H1 (cell line): ENCODE measurements at regions not wholly inside any gene's neighbourhood (a gene's known extent, or its start where the extent isn't known, plus 50 kb on each side); places are given as distances from the start of the nearest gene placed in this dataset.

ENCODE experiments used
- CTCF ChIA-PET: fragments of 300-600 bp; sonication (Branson Sonifier 250); formaldehyde crosslinking; loops from one replicate; lab custom pipeline; 2021; ENCODE audit not compliant: partially characterized antibody; lab: Charles Lee
- POLR2A ChIA-PET: fragments of 300-600 bp; sonication (Branson Sonifier 250); formaldehyde crosslinking; loops from one replicate; lab custom pipeline; 2021; ENCODE audit warnings: inconsistent platforms; ENCODE audit not compliant: partially characterized antibody; lab: Charles Lee
- DNase-seq, 2 experiments: peaks; one replicate each; pipeline versions ENCODE4 v3.0.0 to v3.0.0-alpha.2; 2010 to 2022; ENCODE audit warnings: low spot score in 2 of 2, low read depth in 1 of 2, mixed read lengths in 1 of 2
- FAIRE-seq: peaks from 2 replicates; lab custom pipeline; 2011; peaks lifted over from hg19 to GRCh38; lab: Jason Lieb, UNC
- H2AFZ ChIP-seq: 2 replicates; pipeline ENCODE4 v1.8.1; 2012; ENCODE audit warnings: low read length, inconsistent platforms
- H2AK5ac ChIP-seq: 2 replicates; pipeline ENCODE4 v1.6.1; 2013; ENCODE audit warnings: low read depth, low read length
- H2BK120ac ChIP-seq: replicated peaks from 2 replicates; pipeline ENCODE3; 2013; ENCODE audit warnings: low read depth, low read length, inconsistent platforms
- H2BK12ac ChIP-seq: 2 replicates; pipeline ENCODE4 v1.6.1; 2013; ENCODE audit warnings: low read depth, low read length
- H2BK15ac ChIP-seq: 2 replicates; pipeline ENCODE4 v1.6.1; 2013; ENCODE audit warnings: low read length
- H2BK20ac ChIP-seq: 2 replicates; pipeline ENCODE4 v1.6.1; 2013; ENCODE audit warnings: low read length
- H2BK5ac ChIP-seq: 2 replicates; pipeline ENCODE4 v1.6.1; 2013; ENCODE audit warnings: low read depth, low read length
- H3K14ac ChIP-seq: 2 replicates; pipeline ENCODE4 v1.6.1; 2013; ENCODE audit warnings: inconsistent platforms; ENCODE audit not compliant: insufficient read length
- H3K18ac ChIP-seq: 2 replicates; pipeline ENCODE4 v1.6.1; 2013; ENCODE audit warnings: low read length; ENCODE audit errors: extremely low read depth
- H3K23ac ChIP-seq: 2 replicates; pipeline ENCODE4 v1.6.1; 2013; ENCODE audit warnings: inconsistent platforms; ENCODE audit not compliant: insufficient read length
- H3K23me2 ChIP-seq: 2 replicates; pipeline ENCODE4 v1.6.1; 2013; ENCODE audit warnings: low read depth, low read length
- H3K27ac ChIP-seq: 2 replicates; pipeline ENCODE4 v1.6.1; 2011; ENCODE audit warnings: low read depth, low read length, inconsistent platforms
- H3K27me3 ChIP-seq, 4 experiments: replicated peaks in 1 of 4; 1 replicate in 1 of 4; 2 replicates in 3 of 4; pipeline versions ENCODE4 v1.6.1 to v1.8.1; 2011 to 2013; ENCODE audit warnings: low read length in 3 of 4, mild to moderate bottlenecking in 3 of 4, inconsistent platforms in 2 of 4, mixed read lengths in 2 of 4, moderate library complexity in 1 of 4; ENCODE audit not compliant: control insufficient read depth in 3 of 4, insufficient read depth in 3 of 4; ENCODE audit errors: extremely low read depth in 1 of 4
- H3K36me3 ChIP-seq, 4 experiments: 2 replicates each; pipeline versions ENCODE4 v1.6.1 to v1.8.1; 2011 to 2013; ENCODE audit warnings: mild to moderate bottlenecking in 4 of 4, low read length in 3 of 4, moderate library complexity in 2 of 4, control low read depth in 1 of 4, inconsistent platforms in 1 of 4; ENCODE audit not compliant: insufficient read depth in 4 of 4, control insufficient read depth in 2 of 4
- H3K4ac ChIP-seq: replicated peaks from 2 replicates; pipeline ENCODE3; 2013; ENCODE audit warnings: low read length, low read depth, mixed read lengths, inconsistent platforms; ENCODE audit not compliant: insufficient read length
- H3K4me1 ChIP-seq, 4 experiments: replicated peaks in 1 of 4; 1 replicate in 1 of 4; 2 replicates in 3 of 4; pipeline versions ENCODE4 v1.6.1 to v1.8.1; 2011 to 2013; ENCODE audit warnings: low read length in 3 of 4, inconsistent platforms in 2 of 4, mixed read lengths in 1 of 4; ENCODE audit not compliant: insufficient read depth in 4 of 4, control insufficient read depth in 3 of 4
- H3K4me2 ChIP-seq, 2 experiments: 2 replicates each; pipeline versions ENCODE4 v1.6.1 to v1.8.1; 2011 to 2013; ENCODE audit warnings: low read depth in 2 of 2, low read length in 2 of 2, control low read depth in 1 of 2, inconsistent platforms in 1 of 2, mild to moderate bottlenecking in 1 of 2; ENCODE audit not compliant: insufficient read depth in 1 of 2
- H3K4me3 ChIP-seq, 4 experiments: fragments of 200-600, 300-600 bp in 1 of 4; sonication (generic), shearing (Covaris generic), sonication (Bioruptor Twin) in 1 of 4; 2 replicates each; pipeline versions ENCODE4 v1.5.1 to v1.8.1; 2011 to 2016; ENCODE audit warnings: low read length in 4 of 4, low read depth in 3 of 4, control low read depth in 2 of 4, inconsistent platforms in 2 of 4, mild to moderate bottlenecking in 2 of 4, mixed read lengths in 1 of 4, moderate library complexity in 1 of 4; ENCODE audit not compliant: insufficient read depth in 2 of 4; ENCODE audit errors: extremely low read depth in 1 of 4
- H3K56ac ChIP-seq: replicated peaks from 2 replicates; pipeline ENCODE3; 2013; ENCODE audit warnings: low read depth, mild to moderate bottlenecking, mixed read lengths, low read length, inconsistent platforms; ENCODE audit not compliant: insufficient read length
- H3K79me1 ChIP-seq: 2 replicates; pipeline ENCODE4 v1.6.1; 2013; ENCODE audit warnings: low read depth, low read length, control low read depth
- H3K79me2 ChIP-seq, 2 experiments: 2 replicates each; pipeline versions ENCODE4 v1.6.1 to v1.8.1; 2012 to 2013; ENCODE audit warnings: low read length in 2 of 2, mild to moderate bottlenecking in 2 of 2, inconsistent platforms in 1 of 2; ENCODE audit not compliant: insufficient read depth in 2 of 2, control insufficient read depth in 1 of 2
- H3K9ac ChIP-seq, 4 experiments: replicated peaks in 1 of 4; 1 replicate in 1 of 4; 2 replicates in 3 of 4; pipeline versions ENCODE4 v1.6.1 to v1.8.1; 2011 to 2013; ENCODE audit warnings: low read depth in 3 of 4, low read length in 3 of 4, control low read depth in 2 of 4, mild to moderate bottlenecking in 2 of 4, moderate library complexity in 2 of 4, inconsistent platforms in 1 of 4; ENCODE audit errors: extremely low read depth in 1 of 4
- H3K9me3 ChIP-seq, 2 experiments: 2 replicates each; pipeline versions ENCODE4 v1.6.1 to v1.8.1; 2012 to 2013; ENCODE audit warnings: mild to moderate bottlenecking in 2 of 2, moderate library complexity in 2 of 2, control low read depth in 1 of 2, inconsistent platforms in 1 of 2, low read depth in 1 of 2, low read length in 1 of 2, mixed read lengths in 1 of 2; ENCODE audit not compliant: insufficient read depth in 2 of 2
- H4K20me1 ChIP-seq, 2 experiments: replicated peaks in 1 of 2; 2 replicates each; pipeline versions ENCODE3 to v1.8.1; 2011 to 2013; ENCODE audit warnings: inconsistent platforms in 2 of 2, low read length in 2 of 2, mild to moderate bottlenecking in 1 of 2; ENCODE audit not compliant: insufficient read depth in 2 of 2, control insufficient read depth in 1 of 2
- H4K5ac ChIP-seq: 2 replicates; pipeline ENCODE4 v1.6.1; 2013; ENCODE audit warnings: low read length, low read depth, mixed read lengths, inconsistent platforms; ENCODE audit not compliant: insufficient read length
- H4K8ac ChIP-seq: 2 replicates; pipeline ENCODE4 v1.8.0; 2013; ENCODE audit warnings: mild to moderate bottlenecking, moderate library complexity, low read length, inconsistent platforms; ENCODE audit not compliant: insufficient read depth; ENCODE audit errors: extremely low read depth
- H4K91ac ChIP-seq: replicated peaks from 2 replicates; pipeline ENCODE3; 2013; ENCODE audit warnings: low read length, mixed read lengths, inconsistent platforms; ENCODE audit not compliant: insufficient read length
- ASH2L ChIP-seq: fragments of 200-600, 300-600 bp; sonication (generic); IDR thresholded peaks from one replicate; pipeline ENCODE4 v1.7.1; 2017; ENCODE audit warnings: low read length
- EGR1 ChIP-seq: IDR thresholded peaks from 2 replicates; pipeline ENCODE4 v1.6.1; 2011; ENCODE audit warnings: low read depth, low read length, borderline replicate concordance
- GTF2F1 ChIP-seq: IDR thresholded peaks from 2 replicates; pipeline ENCODE4 v1.6.1; 2012; ENCODE audit warnings: low read depth, low read length, improper control_type of control experiment, borderline replicate concordance
- HDAC2 ChIP-seq, 2 experiments: fragments of 300-600 bp in 1 of 2; sonication (generic) in 1 of 2; IDR thresholded peaks; 2 replicates each; pipeline ENCODE4 v1.6.1; 2011 to 2012; ENCODE audit warnings: low read depth in 2 of 2, low read length in 2 of 2, mild to moderate bottlenecking in 2 of 2, moderate library complexity in 2 of 2, borderline replicate concordance in 1 of 2, inconsistent platforms in 1 of 2
- RNF2 ChIP-seq: fragments of 200-900, 300-1000 bp; sonication (generic); IDR thresholded peaks from 2 replicates; pipeline ENCODE4 v1.7.1; 2016; ENCODE audit warnings: borderline replicate concordance, low read depth, mild to moderate bottlenecking, antibody characterized with exemption, low read length; ENCODE audit not compliant: poor library complexity, severe bottlenecking; ENCODE audit errors: missing control alignments
- SRF ChIP-seq: IDR thresholded peaks from 2 replicates; pipeline ENCODE4 v1.6.1; 2011; ENCODE audit warnings: mild to moderate bottlenecking, low read depth, low read length, moderate library complexity
- YY1 ChIP-seq: IDR thresholded peaks from 2 replicates; pipeline ENCODE4 v1.6.1; 2011; ENCODE audit warnings: low read depth, mild to moderate bottlenecking, low read length
- WGBS, 2 experiments: shearing (Covaris generic) in 1 of 2; methylation state at CpG; one replicate each; pipeline versions ENCODE4 v1.1.6 to v1.1.7; 2013 to 2015; ENCODE audit warnings: low lambda C conversion rate in 2 of 2, mixed read lengths in 2 of 2, inconsistent platforms in 1 of 2, low coverage in 1 of 2, missing lambda C conversion rate in 1 of 2; ENCODE audit not compliant: insufficient replicate concordance in 2 of 2, insufficient coverage in 1 of 2, insufficient read length in 1 of 2; ENCODE audit errors: extremely low coverage in 1 of 2, missing lambda C conversion rate in 1 of 2; 5-methylcytosine and 5-hydroxymethylcytosine counted together

- Histone ChIP-seq H4K91ac (no peak overlapping the region), H2BK15ac (no peak overlapping the region), H2BK12ac (no peak overlapping the region), H2BK120ac (no peak overlapping the region), H3K56ac (no peak overlapping the region), H3K4me3 (no peak overlapping the region), H3K4me1 (no peaks in the 10 kb centered on the region), H3K4ac (no peak overlapping the region), H3K36me3 (no peaks in the 10 kb centered on the region), H3K27me3 (no peaks in the 10 kb centered on the region), H2BK5ac (no peak overlapping the region), H2BK20ac (no peak overlapping the region), H2AFZ (no peak overlapping the region), H3K9ac (no peak overlapping the region), H4K20me1 (peaks cover 0 to 2% of the 10 kb centered on the region in 2 experiments), H4K5ac (no peak overlapping the region), H3K27ac (no peak overlapping the region), H4K8ac (no peak overlapping the region), H3K14ac (no peak overlapping the region), H3K79me1 (no peaks in the 10 kb centered on the region), H3K79me2 (no peaks in the 10 kb centered on the region), H3K9me3 (peaks cover 0 to 3% of the 10 kb centered on the region in 2 experiments; a peak in 1 of 4 replicates), H3K18ac (no peak overlapping the region), H3K4me2 (no peak overlapping the region), H2AK5ac (no peak overlapping the region), H3K23ac (no peak overlapping the region), H3K23me2 (peaks cover 5% of the 10 kb centered on the region; the same call in 1 of the 2 replicates)
- CTCF ChIA-PET = no interaction called here
- POLR2A ChIA-PET = no interaction called here
- no peak for DNase-seq
- no peak for TF ChIP-seq HDAC2 (IDR thresholded peaks at IDR 0.05; ENCODE audit: borderline replicate concordance in 1 of 2, low read depth in 2 of 2, low read length in 2 of 2)
- no peak for TF ChIP-seq GTF2F1
- TF ChIP-seq EGR1 = no peak
- no peak for TF ChIP-seq SRF
- no peak for TF ChIP-seq ASH2L
- TF ChIP-seq YY1 = no peak
- TF ChIP-seq RNF2 = no peak
- 75% methylated on average over 6 of the region's 6 CpGs; no CpG with 5 or more reads in 1 of the 2 experiments for WGBS, 2 experiments
- FAIRE-seq = no peak
These were observed 85.3 kb upstream of the PDE10A start for GRCh38 chr6:165748390-165748789.
